H1 (cell line): ENCODE measurements at regions not wholly inside any gene's neighbourhood (a gene's known extent, or its start where the extent isn't known, plus 50 kb on each side); places are given as distances from the start of the nearest gene placed in this dataset.

ENCODE experiments used
- CTCF ChIA-PET: fragments of 300-600 bp; sonication (Branson Sonifier 250); formaldehyde crosslinking; loops from one replicate; lab custom pipeline; 2021; ENCODE audit not compliant: partially characterized antibody; lab: Charles Lee
- POLR2A ChIA-PET: fragments of 300-600 bp; sonication (Branson Sonifier 250); formaldehyde crosslinking; loops from one replicate; lab custom pipeline; 2021; ENCODE audit warnings: inconsistent platforms; ENCODE audit not compliant: partially characterized antibody; lab: Charles Lee
- DNase-seq, 2 experiments: peaks; one replicate each; pipeline versions ENCODE4 v3.0.0 to v3.0.0-alpha.2; 2010 to 2022; ENCODE audit warnings: low spot score in 2 of 2, low read depth in 1 of 2, mixed read lengths in 1 of 2
- FAIRE-seq: peaks from 2 replicates; lab custom pipeline; 2011; peaks lifted over from hg19 to GRCh38; lab: Jason Lieb, UNC
- H2AFZ ChIP-seq: 2 replicates; pipeline ENCODE4 v1.8.1; 2012; ENCODE audit warnings: low read length, inconsistent platforms
- H2AK5ac ChIP-seq: 2 replicates; pipeline ENCODE4 v1.6.1; 2013; ENCODE audit warnings: low read depth, low read length
- H2BK120ac ChIP-seq: replicated peaks from 2 replicates; pipeline ENCODE3; 2013; ENCODE audit warnings: low read depth, low read length, inconsistent platforms
- H2BK12ac ChIP-seq: 2 replicates; pipeline ENCODE4 v1.6.1; 2013; ENCODE audit warnings: low read depth, low read length
- H2BK15ac ChIP-seq: 2 replicates; pipeline ENCODE4 v1.6.1; 2013; ENCODE audit warnings: low read length
- H2BK20ac ChIP-seq: 2 replicates; pipeline ENCODE4 v1.6.1; 2013; ENCODE audit warnings: low read length
- H2BK5ac ChIP-seq: 2 replicates; pipeline ENCODE4 v1.6.1; 2013; ENCODE audit warnings: low read depth, low read length
- H3K14ac ChIP-seq: 2 replicates; pipeline ENCODE4 v1.6.1; 2013; ENCODE audit warnings: inconsistent platforms; ENCODE audit not compliant: insufficient read length
- H3K18ac ChIP-seq: 2 replicates; pipeline ENCODE4 v1.6.1; 2013; ENCODE audit warnings: low read length; ENCODE audit errors: extremely low read depth
- H3K23ac ChIP-seq: 2 replicates; pipeline ENCODE4 v1.6.1; 2013; ENCODE audit warnings: inconsistent platforms; ENCODE audit not compliant: insufficient read length
- H3K23me2 ChIP-seq: 2 replicates; pipeline ENCODE4 v1.6.1; 2013; ENCODE audit warnings: low read depth, low read length
- H3K27ac ChIP-seq: 2 replicates; pipeline ENCODE4 v1.6.1; 2011; ENCODE audit warnings: low read depth, low read length, inconsistent platforms
- H3K27me3 ChIP-seq, 4 experiments: replicated peaks in 1 of 4; 1 replicate in 1 of 4; 2 replicates in 3 of 4; pipeline versions ENCODE4 v1.6.1 to v1.8.1; 2011 to 2013; ENCODE audit warnings: low read length in 3 of 4, mild to moderate bottlenecking in 3 of 4, inconsistent platforms in 2 of 4, mixed read lengths in 2 of 4, moderate library complexity in 1 of 4; ENCODE audit not compliant: control insufficient read depth in 3 of 4, insufficient read depth in 3 of 4; ENCODE audit errors: extremely low read depth in 1 of 4
- H3K36me3 ChIP-seq, 4 experiments: 2 replicates each; pipeline versions ENCODE4 v1.6.1 to v1.8.1; 2011 to 2013; ENCODE audit warnings: mild to moderate bottlenecking in 4 of 4, low read length in 3 of 4, moderate library complexity in 2 of 4, control low read depth in 1 of 4, inconsistent platforms in 1 of 4; ENCODE audit not compliant: insufficient read depth in 4 of 4, control insufficient read depth in 2 of 4
- H3K4ac ChIP-seq: replicated peaks from 2 replicates; pipeline ENCODE3; 2013; ENCODE audit warnings: low read length, low read depth, mixed read lengths, inconsistent platforms; ENCODE audit not compliant: insufficient read length
- H3K4me1 ChIP-seq, 4 experiments: replicated peaks in 1 of 4; 1 replicate in 1 of 4; 2 replicates in 3 of 4; pipeline versions ENCODE4 v1.6.1 to v1.8.1; 2011 to 2013; ENCODE audit warnings: low read length in 3 of 4, inconsistent platforms in 2 of 4, mixed read lengths in 1 of 4; ENCODE audit not compliant: insufficient read depth in 4 of 4, control insufficient read depth in 3 of 4
- H3K4me2 ChIP-seq, 2 experiments: 2 replicates each; pipeline versions ENCODE4 v1.6.1 to v1.8.1; 2011 to 2013; ENCODE audit warnings: low read depth in 2 of 2, low read length in 2 of 2, control low read depth in 1 of 2, inconsistent platforms in 1 of 2, mild to moderate bottlenecking in 1 of 2; ENCODE audit not compliant: insufficient read depth in 1 of 2
- H3K4me3 ChIP-seq, 4 experiments: fragments of 200-600, 300-600 bp in 1 of 4; sonication (generic), shearing (Covaris generic), sonication (Bioruptor Twin) in 1 of 4; 2 replicates each; pipeline versions ENCODE4 v1.5.1 to v1.8.1; 2011 to 2016; ENCODE audit warnings: low read length in 4 of 4, low read depth in 3 of 4, control low read depth in 2 of 4, inconsistent platforms in 2 of 4, mild to moderate bottlenecking in 2 of 4, mixed read lengths in 1 of 4, moderate library complexity in 1 of 4; ENCODE audit not compliant: insufficient read depth in 2 of 4; ENCODE audit errors: extremely low read depth in 1 of 4
- H3K56ac ChIP-seq: replicated peaks from 2 replicates; pipeline ENCODE3; 2013; ENCODE audit warnings: low read depth, mild to moderate bottlenecking, mixed read lengths, low read length, inconsistent platforms; ENCODE audit not compliant: insufficient read length
- H3K79me1 ChIP-seq: 2 replicates; pipeline ENCODE4 v1.6.1; 2013; ENCODE audit warnings: low read depth, low read length, control low read depth
- H3K79me2 ChIP-seq, 2 experiments: 2 replicates each; pipeline versions ENCODE4 v1.6.1 to v1.8.1; 2012 to 2013; ENCODE audit warnings: low read length in 2 of 2, mild to moderate bottlenecking in 2 of 2, inconsistent platforms in 1 of 2; ENCODE audit not compliant: insufficient read depth in 2 of 2, control insufficient read depth in 1 of 2
- H3K9ac ChIP-seq, 4 experiments: replicated peaks in 1 of 4; 1 replicate in 1 of 4; 2 replicates in 3 of 4; pipeline versions ENCODE4 v1.6.1 to v1.8.1; 2011 to 2013; ENCODE audit warnings: low read depth in 3 of 4, low read length in 3 of 4, control low read depth in 2 of 4, mild to moderate bottlenecking in 2 of 4, moderate library complexity in 2 of 4, inconsistent platforms in 1 of 4; ENCODE audit errors: extremely low read depth in 1 of 4
- H3K9me3 ChIP-seq, 2 experiments: 2 replicates each; pipeline versions ENCODE4 v1.6.1 to v1.8.1; 2012 to 2013; ENCODE audit warnings: mild to moderate bottlenecking in 2 of 2, moderate library complexity in 2 of 2, control low read depth in 1 of 2, inconsistent platforms in 1 of 2, low read depth in 1 of 2, low read length in 1 of 2, mixed read lengths in 1 of 2; ENCODE audit not compliant: insufficient read depth in 2 of 2
- H4K20me1 ChIP-seq, 2 experiments: replicated peaks in 1 of 2; 2 replicates each; pipeline versions ENCODE3 to v1.8.1; 2011 to 2013; ENCODE audit warnings: inconsistent platforms in 2 of 2, low read length in 2 of 2, mild to moderate bottlenecking in 1 of 2; ENCODE audit not compliant: insufficient read depth in 2 of 2, control insufficient read depth in 1 of 2
- H4K5ac ChIP-seq: 2 replicates; pipeline ENCODE4 v1.6.1; 2013; ENCODE audit warnings: low read length, low read depth, mixed read lengths, inconsistent platforms; ENCODE audit not compliant: insufficient read length
- H4K8ac ChIP-seq: 2 replicates; pipeline ENCODE4 v1.8.0; 2013; ENCODE audit warnings: mild to moderate bottlenecking, moderate library complexity, low read length, inconsistent platforms; ENCODE audit not compliant: insufficient read depth; ENCODE audit errors: extremely low read depth
- H4K91ac ChIP-seq: replicated peaks from 2 replicates; pipeline ENCODE3; 2013; ENCODE audit warnings: low read length, mixed read lengths, inconsistent platforms; ENCODE audit not compliant: insufficient read length
- CBX5 ChIP-seq: fragments of 300-800, 300-1000 bp; sonication (generic); IDR thresholded peaks from 2 replicates; pipeline ENCODE4 v1.7.1; 2016; ENCODE audit warnings: antibody characterized with exemption, low read length, low read depth
- CHD2 ChIP-seq: IDR thresholded peaks from 2 replicates; pipeline ENCODE4 v1.6.1; 2012; ENCODE audit warnings: low read length, improper control_type of control experiment
- FOSL1 ChIP-seq: IDR thresholded peaks from 2 replicates; pipeline ENCODE4 v1.6.1; 2011; ENCODE audit warnings: mild to moderate bottlenecking, low read depth, low read length, moderate library complexity; ENCODE audit not compliant: insufficient read depth
- HDAC2 ChIP-seq, 2 experiments: fragments of 300-600 bp in 1 of 2; sonication (generic) in 1 of 2; IDR thresholded peaks; 2 replicates each; pipeline ENCODE4 v1.6.1; 2011 to 2012; ENCODE audit warnings: low read depth in 2 of 2, low read length in 2 of 2, mild to moderate bottlenecking in 2 of 2, moderate library complexity in 2 of 2, borderline replicate concordance in 1 of 2, inconsistent platforms in 1 of 2
- HDAC6 ChIP-seq: IDR thresholded peaks from one replicate; pipeline ENCODE4 v1.7.1; 2012; ENCODE audit warnings: low read depth, mild to moderate bottlenecking, inconsistent platforms, low read length, moderate library complexity
- POLR2A ChIP-seq, 2 experiments: IDR thresholded peaks; 1 replicate in 1 of 2; 2 replicates in 1 of 2; pipeline ENCODE4 v1.6.1; 2011; ENCODE audit warnings: low read depth in 2 of 2, low read length in 2 of 2, mild to moderate bottlenecking in 2 of 2; ENCODE audit errors: control extremely low read depth in 1 of 2
- POU5F1 ChIP-seq: IDR thresholded peaks from 2 replicates; pipeline ENCODE4 v1.6.1; 2011; ENCODE audit warnings: low read depth, mild to moderate bottlenecking, low read length, moderate library complexity
- RXRA ChIP-seq: IDR thresholded peaks from 2 replicates; pipeline ENCODE4 v1.6.1; 2011; ENCODE audit warnings: low read depth, mild to moderate bottlenecking, low read length, moderate library complexity; ENCODE audit not compliant: insufficient read depth
- SRF ChIP-seq: IDR thresholded peaks from 2 replicates; pipeline ENCODE4 v1.6.1; 2011; ENCODE audit warnings: mild to moderate bottlenecking, low read depth, low read length, moderate library complexity
- SUZ12 ChIP-seq: fragments of 200-600 bp; sonication (generic); IDR thresholded peaks from 2 replicates; pipeline ENCODE4 v1.6.1; 2012; ENCODE audit warnings: mild to moderate bottlenecking, inconsistent platforms, low read length, moderate library complexity, mixed read lengths
- TAF1 ChIP-seq: IDR thresholded peaks from 2 replicates; pipeline ENCODE4 v1.6.1; 2011; ENCODE audit warnings: mild to moderate bottlenecking, low read depth, low read length
- ZNF274 ChIP-seq: IDR thresholded peaks from 2 replicates; pipeline ENCODE4 v1.7.0; 2012; ENCODE audit warnings: low read length, borderline replicate concordance; ENCODE audit errors: extremely low read depth
- WGBS, 2 experiments: shearing (Covaris generic) in 1 of 2; methylation state at CpG; one replicate each; pipeline versions ENCODE4 v1.1.6 to v1.1.7; 2013 to 2015; ENCODE audit warnings: low lambda C conversion rate in 2 of 2, mixed read lengths in 2 of 2, inconsistent platforms in 1 of 2, low coverage in 1 of 2, missing lambda C conversion rate in 1 of 2; ENCODE audit not compliant: insufficient replicate concordance in 2 of 2, insufficient coverage in 1 of 2, insufficient read length in 1 of 2; ENCODE audit errors: extremely low coverage in 1 of 2, missing lambda C conversion rate in 1 of 2; 5-methylcytosine and 5-hydroxymethylcytosine counted together

DNA sequence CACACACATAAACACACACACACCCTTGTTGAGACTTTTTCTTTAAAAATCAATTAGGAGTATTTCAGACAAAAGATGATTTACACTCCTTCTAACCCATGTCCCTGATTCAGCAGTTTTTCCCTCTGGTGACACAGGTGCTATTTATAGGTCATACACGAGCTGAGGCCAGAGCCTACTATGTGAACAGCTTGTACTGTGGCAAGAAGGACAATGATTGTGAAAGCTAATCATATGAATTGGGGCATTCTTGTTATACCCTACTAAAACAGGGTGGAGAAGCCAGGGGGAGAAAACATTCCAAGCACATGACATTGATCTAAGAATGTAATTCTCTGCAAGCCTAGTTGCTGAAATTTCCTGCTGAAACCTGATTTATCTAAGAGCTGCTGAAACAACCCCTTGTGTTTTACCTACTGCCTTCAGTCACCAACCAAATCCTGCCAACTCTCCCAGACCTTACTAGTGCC, 60.3 kb downstream of the XCL1 start:
- no peak overlapping the region for H3K23ac ChIP-seq
- DNase-seq (no peak), FAIRE-seq (no peak)
- no peak overlapping the region for H2BK120ac ChIP-seq
- H3K79me2 ChIP-seq = no peaks in the 10 kb centered on the region
- no peaks in the 10 kb centered on the region for H3K4me1 ChIP-seq
- CTCF ChIA-PET = interaction anchor here (0.7 to 3.4 kb wide), 38 partner anchors 10 to 815 kb away, joined by 3 to 19 read pairs (median 4); no protein-coding TSS in a partner anchor
- no peak overlapping the region for H4K8ac ChIP-seq
- H3K27me3 ChIP-seq = no peaks in the 10 kb centered on the region
- no peaks in the 10 kb centered on the region for H4K20me1 ChIP-seq
- H3K18ac ChIP-seq = no peak overlapping the region
- H3K4me3 ChIP-seq = no peak overlapping the region
- H3K27ac ChIP-seq = no peak overlapping the region
- no peak overlapping the region for H3K9ac ChIP-seq
- H4K91ac ChIP-seq = no peak overlapping the region
- POLR2A ChIA-PET = interaction anchor here (1.4 kb wide), 1 partner anchor 62 kb away, joined by 3 read pairs; no protein-coding TSS in a partner anchor
- no peak overlapping the region for H2BK12ac ChIP-seq
- H2AFZ ChIP-seq = no peak overlapping the region
- no peaks in the 10 kb centered on the region for H3K23me2 ChIP-seq
- WGBS, 2 experiments = 94% methylated on average over 1 of the region's 1 CpG; no CpG with 5 or more reads in 1 of the 2 experiments
- no peak overlapping the region for H2BK15ac ChIP-seq
- no peaks in the 10 kb centered on the region for H3K36me3 ChIP-seq
- H3K4ac ChIP-seq = no peak overlapping the region
- H3K14ac ChIP-seq = no peak overlapping the region
- no peak overlapping the region for H2AK5ac ChIP-seq
- H2BK20ac ChIP-seq = no peak overlapping the region
- H3K56ac ChIP-seq = no peak overlapping the region
- H3K9me3 ChIP-seq = no peaks in the 10 kb centered on the region
- H3K79me1 ChIP-seq = no peaks in the 10 kb centered on the region
- no peak overlapping the region for H4K5ac ChIP-seq
- no peak overlapping the region for H3K4me2 ChIP-seq
- no peak overlapping the region for H2BK5ac ChIP-seq
- TF ChIP-seq HDAC2 (IDR thresholded peaks at IDR 0.05; ENCODE audit: borderline replicate concordance in 1 of 2, low read depth in 2 of 2, low read length in 2 of 2) = no peak
- TF ChIP-seq POLR2A (IDR thresholded peaks at IDR 0.05; ENCODE audit: control extremely low read depth in 1 of 2, low read depth in 2 of 2, low read length in 2 of 2) = no peak
- no peak for TF ChIP-seq FOSL1
- no peak for TF ChIP-seq ZNF274
- no peak for TF ChIP-seq CBX5
- TF ChIP-seq RXRA = no peak
- TF ChIP-seq POU5F1 = no peak
- no peak for TF ChIP-seq TAF1
- no peak for TF ChIP-seq HDAC6
- no peak for TF ChIP-seq SRF
- no peak for TF ChIP-seq SUZ12
- TF ChIP-seq CHD2 = no peak
